ENCODE measurements at regions not wholly inside any gene's neighbourhood (a gene's known extent, or its start where the extent isn't known, plus 50 kb on each side); places are given as distances from the start of the nearest gene placed in this dataset.

- no peaks in the 10 kb centered on the region for H3K9me3 ChIP-seq (ENCODE audit: severe bottlenecking)
- H3K27me3 ChIP-seq (ENCODE audit: insufficient read depth, low read depth, severe bottlenecking): no peaks in the 10 kb centered on the region
- TF ChIP-seq CTCF (IDR thresholded peaks at IDR 0.05; ENCODE audit: low read depth, low read length): no peak
- no peak for DNase-seq
- H3K4me3 ChIP-seq (ENCODE audit: low read depth, low read length): no peak overlapping the region
- no peaks in the 10 kb centered on the region for H3K36me3 ChIP-seq
- H3K27ac ChIP-seq: no peak overlapping the region
Measured at GRCh38 chr13:74678308-74678965, 544.2 kb upstream of the KLF12 start.

- Histone ChIP-seq H3K4me3 (ENCODE audit: low read depth, low read length) (no peak overlapping the region), H3K9me3 (ENCODE audit: severe bottlenecking) (no peaks in the 10 kb centered on the region), H3K36me3 (no peaks in the 10 kb centered on the region), H3K27ac (no peak overlapping the region), H3K27me3 (ENCODE audit: insufficient read depth, low read depth, severe bottlenecking) (no peaks in the 10 kb centered on the region)
- no peak for TF ChIP-seq CTCF (IDR thresholded peaks at IDR 0.05; ENCODE audit: low read depth, low read length)
- no peak for DNase-seq
Measured at GRCh38 chr13:74675972-74676371, 541.8 kb upstream of the KLF12 start.

GRCh38 chr13:74675182-74675581 is 541.0 kb upstream of the KLF12 start:
- H3K27ac ChIP-seq: no peak overlapping the region
- no peaks in the 10 kb centered on the region for H3K27me3 ChIP-seq (ENCODE audit: insufficient read depth, low read depth, severe bottlenecking)
- no peaks in the 10 kb centered on the region for H3K36me3 ChIP-seq
- DNase-seq: no peak
- no peaks in the 10 kb centered on the region for H3K9me3 ChIP-seq (ENCODE audit: severe bottlenecking)
- no peak for TF ChIP-seq CTCF (IDR thresholded peaks at IDR 0.05; ENCODE audit: low read depth, low read length)
- no peak overlapping the region for H3K4me3 ChIP-seq (ENCODE audit: low read depth, low read length)

GRCh38 chr13:74674720-74675119 is 540.5 kb upstream of the KLF12 start:
- no peaks in the 10 kb centered on the region for H3K36me3 ChIP-seq
- no peaks in the 10 kb centered on the region for H3K27me3 ChIP-seq (ENCODE audit: insufficient read depth, low read depth, severe bottlenecking)
- H3K27ac ChIP-seq: no peak overlapping the region
- no peaks in the 10 kb centered on the region for H3K9me3 ChIP-seq (ENCODE audit: severe bottlenecking)
- no peak for TF ChIP-seq CTCF (IDR thresholded peaks at IDR 0.05; ENCODE audit: low read depth, low read length)
- no peak for DNase-seq
- H3K4me3 ChIP-seq (ENCODE audit: low read depth, low read length): no peak overlapping the region

GRCh38 chr13:74669149-74669548 is 534.9 kb upstream of the KLF12 start:
- Histone ChIP-seq H3K36me3 (no peaks in the 10 kb centered on the region), H3K27me3 (ENCODE audit: insufficient read depth, low read depth, severe bottlenecking) (no peaks in the 10 kb centered on the region), H3K27ac (no peak overlapping the region), H3K9me3 (ENCODE audit: severe bottlenecking) (no peaks in the 10 kb centered on the region), H3K4me3 (ENCODE audit: low read depth, low read length) (no peak overlapping the region)
- no peak for DNase-seq
- TF ChIP-seq CTCF (IDR thresholded peaks at IDR 0.05; ENCODE audit: low read depth, low read length): no peak

- Histone ChIP-seq H3K4me3 (ENCODE audit: low read depth, low read length) (no peak overlapping the region), H3K9me3 (ENCODE audit: severe bottlenecking) (no peaks in the 10 kb centered on the region), H3K36me3 (no peaks in the 10 kb centered on the region), H3K27ac (no peak overlapping the region), H3K27me3 (ENCODE audit: insufficient read depth, low read depth, severe bottlenecking) (no peaks in the 10 kb centered on the region)
- TF ChIP-seq CTCF (IDR thresholded peaks at IDR 0.05; ENCODE audit: low read depth, low read length): no peak
- DNase-seq: no peak
Measured at GRCh38 chr13:74667656-74668203, 533.5 kb upstream of the KLF12 start.

Data from WERI-Rb-1 (cell line).